Activated CD4-positive, alpha-beta T cell treated with anti-CD3 and anti-CD28 coated beads, Interleukin-2, amount 50 U/mL, for 24 hours (primary cell): ENCODE measurements at regions not wholly inside any gene's neighbourhood (a gene's known extent, or its start where the extent isn't known, plus 50 kb on each side); places are given as distances from the start of the nearest gene placed in this dataset.

ENCODE experiments used
- DNase-seq, 2 donors: peaks; one replicate each; pipeline ENCODE4 v3.0.0-alpha.2; 2020; ENCODE audit warnings: low read depth in 1 of 2, low spot score in 1 of 2

DNA sequence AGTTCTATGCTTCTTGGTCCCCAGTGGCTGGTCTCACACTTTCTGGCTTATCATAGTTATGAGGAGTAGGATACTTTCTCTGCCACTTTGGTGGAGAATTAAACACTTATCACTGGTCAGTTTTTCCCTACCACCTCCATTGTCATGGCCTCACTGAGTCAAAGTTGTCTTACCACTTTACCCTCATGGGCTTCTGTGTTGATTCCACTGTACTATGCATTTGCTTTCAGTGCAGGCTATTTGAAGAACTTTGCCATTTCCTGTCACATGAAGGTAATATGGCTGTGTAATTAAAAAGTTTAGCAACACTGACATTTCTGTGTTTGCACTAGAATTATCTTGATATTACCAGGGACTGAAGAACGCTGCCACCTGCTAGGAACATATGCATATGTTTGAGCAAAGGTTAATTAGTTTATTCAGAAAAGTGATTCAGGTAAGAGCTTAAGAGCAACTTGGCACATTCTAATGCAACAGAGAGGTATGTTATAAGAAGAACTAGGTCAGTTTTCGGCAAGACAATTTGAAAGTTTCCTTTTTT, 377.3 kb downstream of the PDCD6IP start:
- no peak for DNase-seq

DNA sequence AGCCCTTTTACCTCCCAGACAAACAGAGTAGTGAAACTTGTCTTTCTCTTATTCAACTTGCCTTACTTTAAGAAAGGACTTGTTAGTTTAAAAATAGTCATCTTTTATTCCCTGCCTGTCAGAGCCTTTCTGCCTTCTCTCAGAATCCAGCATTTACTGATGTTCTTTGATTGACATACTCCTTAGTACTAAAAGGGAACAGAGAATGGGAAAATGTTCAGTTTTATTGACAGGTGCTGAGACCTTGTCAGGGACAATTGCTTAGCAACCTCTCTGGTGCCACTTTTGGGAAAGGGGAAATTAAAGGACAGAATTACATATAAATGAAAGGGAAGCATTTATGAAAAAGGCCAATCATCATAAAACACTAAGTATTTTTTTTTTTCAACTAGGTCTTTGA, 378.3 kb downstream of the PDCD6IP start:
- no peak for DNase-seq

GRCh38 chr3:34178415-34178814, 380.0 kb downstream of the PDCD6IP start:
- no peak for DNase-seq

DNA sequence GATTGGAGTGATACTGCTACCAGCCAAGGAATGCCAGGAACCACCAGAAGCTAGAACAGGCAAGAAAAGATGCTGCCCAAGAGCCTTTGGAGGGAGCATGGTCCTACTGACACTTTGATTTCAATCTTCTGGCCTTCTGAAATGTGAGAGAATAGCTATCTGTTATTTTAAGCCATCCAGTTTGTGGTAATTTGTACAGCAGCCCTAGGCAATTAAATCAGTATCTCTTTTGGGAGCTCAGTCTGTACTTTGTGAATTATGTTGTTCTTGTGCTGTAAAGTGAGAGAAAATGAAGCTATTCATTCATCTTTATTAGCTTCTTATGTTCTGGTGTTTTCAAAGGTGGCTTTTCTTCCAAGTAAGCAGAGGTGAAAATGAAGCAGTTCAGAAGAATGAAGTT, 381.3 kb downstream of the PDCD6IP start:
- DNase-seq: no peak

DNA sequence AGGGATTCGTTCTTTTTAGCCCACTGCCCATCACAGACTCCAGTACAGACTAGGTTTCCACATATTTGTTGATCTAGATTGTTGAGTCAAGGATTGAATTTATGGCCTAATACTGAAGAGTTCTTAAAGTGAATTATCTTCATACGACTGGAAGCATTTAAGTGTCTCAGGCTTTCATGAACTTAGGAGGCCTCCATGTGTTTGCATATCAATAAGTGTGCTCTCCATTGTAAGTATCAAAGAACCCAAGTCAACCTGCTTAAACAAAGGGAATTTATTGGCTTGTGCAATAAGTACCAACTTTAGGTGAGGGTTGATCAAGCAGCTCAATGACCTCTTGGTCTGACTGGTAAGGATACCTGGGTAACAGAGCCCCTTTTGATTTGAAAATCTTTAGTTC, 382.1 kb downstream of the PDCD6IP start:
- DNase-seq: no peak

- no peak for DNase-seq
Measured at GRCh38 chr3:34183114-34183513, 384.7 kb downstream of the PDCD6IP start.

DNA sequence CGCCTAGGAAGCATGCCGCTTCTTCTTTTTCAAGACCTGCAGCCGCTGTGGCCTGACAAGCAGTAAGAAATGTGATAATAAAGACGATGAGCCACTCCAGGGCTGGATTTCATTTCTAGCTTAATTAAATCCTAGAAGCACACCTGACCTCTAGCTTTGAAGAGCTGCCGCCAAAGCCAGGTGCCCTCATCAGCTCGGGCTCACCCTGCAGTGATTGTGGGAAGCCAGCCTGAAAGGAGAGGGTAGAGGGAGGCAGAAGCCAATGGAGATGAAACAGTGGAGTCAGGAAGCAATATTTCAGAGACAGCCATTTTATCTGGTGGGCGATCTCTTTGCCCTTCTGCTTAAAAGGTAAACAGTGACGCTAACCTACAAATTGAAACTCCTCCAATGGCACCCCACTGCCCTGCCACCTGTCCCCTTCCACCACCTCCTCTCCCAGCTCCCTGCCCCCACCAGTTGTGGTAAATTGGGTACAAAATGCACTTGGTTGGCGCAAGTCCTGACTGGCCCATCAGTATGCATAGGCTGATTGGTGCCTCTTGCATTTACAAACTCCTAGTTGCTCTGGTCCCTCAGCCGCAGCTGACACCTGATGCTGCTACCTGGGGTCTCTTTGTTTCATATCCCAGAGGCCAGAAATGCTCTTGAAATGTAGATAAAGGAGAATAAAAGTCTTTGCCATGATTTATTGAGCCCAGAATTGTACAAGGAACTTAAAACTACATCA, 385.3 kb downstream of the PDCD6IP start:
- DNase-seq: no peak

DNA sequence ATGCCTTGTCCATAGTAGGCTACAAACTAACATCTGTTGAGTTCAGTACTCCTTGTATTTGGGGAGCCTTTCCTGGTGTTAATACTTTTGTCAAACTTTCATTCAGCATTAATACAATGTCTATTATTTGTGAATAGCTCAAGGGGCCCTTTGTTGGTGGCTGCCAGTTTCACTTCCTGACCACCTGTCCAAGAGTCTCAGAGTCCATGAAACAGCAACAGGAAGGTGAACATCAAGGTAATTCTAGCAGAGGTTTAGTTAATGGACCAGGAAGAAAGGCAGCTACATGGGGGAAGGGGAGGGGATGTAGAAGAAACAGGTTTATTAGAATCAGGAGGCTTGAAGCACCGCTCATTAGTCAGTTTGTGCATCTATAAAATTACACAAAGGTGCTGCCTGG, 386.9 kb downstream of the PDCD6IP start:
- no peak for DNase-seq

- DNase-seq: no peak
Measured at GRCh38 chr3:34189133-34189532, 390.7 kb downstream of the PDCD6IP start.

DNA sequence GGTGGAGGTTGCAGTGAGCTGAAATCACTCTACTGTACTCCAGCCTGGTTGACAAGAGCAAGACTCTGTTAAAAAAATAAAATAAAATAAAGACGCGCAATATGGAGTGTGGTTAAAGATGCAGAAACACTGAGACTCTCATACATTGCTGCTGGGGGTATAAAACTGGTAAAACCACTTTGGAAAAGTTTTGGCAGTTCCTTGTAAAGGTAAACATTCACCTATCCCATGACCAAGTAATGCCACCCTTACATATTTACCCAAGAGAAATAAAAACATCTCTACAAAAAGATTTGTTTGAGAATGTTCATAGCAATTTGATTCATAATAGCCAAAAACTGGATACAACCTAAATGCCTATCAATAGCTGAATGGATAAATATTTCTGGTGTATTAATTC, 398.5 kb downstream of the PDCD6IP start:
- DNase-seq: no peak

GRCh38 chr3:34198309-34198708, 399.9 kb downstream of the PDCD6IP start:
- DNase-seq: no peak

DNA sequence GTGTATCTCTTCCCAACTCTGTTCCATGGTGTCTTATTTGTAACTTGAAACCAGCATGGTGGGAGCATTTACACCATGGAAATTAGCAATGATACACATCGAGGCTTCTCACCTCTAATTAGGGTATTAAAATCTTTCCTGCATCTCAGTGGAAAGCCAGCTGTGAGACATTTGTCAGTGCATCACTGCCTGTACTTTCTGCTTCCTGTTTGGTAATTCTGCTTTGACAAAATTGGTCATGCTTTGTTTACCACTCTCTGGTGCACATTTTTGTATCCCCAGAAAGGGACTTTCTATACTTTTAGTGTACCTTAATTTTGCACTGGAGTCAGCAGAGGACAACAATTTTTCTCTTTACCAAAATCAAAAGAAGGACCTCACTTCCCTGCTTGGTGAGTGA, 402.1 kb downstream of the PDCD6IP start:
- no peak for DNase-seq

- no peak for DNase-seq
Measured at GRCh38 chr3:34202975-34203374, 404.5 kb downstream of the PDCD6IP start.

DNA sequence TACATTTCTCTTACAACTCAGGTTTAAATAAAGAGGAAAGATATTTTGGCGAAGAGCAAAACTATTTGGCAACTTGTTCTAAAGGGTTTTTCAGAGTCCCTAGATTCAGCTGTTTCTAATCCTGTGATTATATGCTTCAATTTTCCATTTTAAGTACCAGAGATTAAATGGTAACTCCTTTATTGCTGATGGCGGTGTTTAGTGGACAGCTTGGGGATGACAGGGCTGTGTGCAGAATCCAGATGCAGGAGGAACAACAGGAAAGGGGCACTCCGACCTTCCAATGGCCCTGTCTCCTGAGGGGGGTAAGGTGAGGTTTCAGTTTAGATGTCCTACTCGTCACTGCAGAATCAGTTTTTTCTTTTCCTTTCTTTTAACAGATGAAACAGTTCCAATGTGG, 405.0 kb downstream of the PDCD6IP start:
- DNase-seq: no peak

DNA sequence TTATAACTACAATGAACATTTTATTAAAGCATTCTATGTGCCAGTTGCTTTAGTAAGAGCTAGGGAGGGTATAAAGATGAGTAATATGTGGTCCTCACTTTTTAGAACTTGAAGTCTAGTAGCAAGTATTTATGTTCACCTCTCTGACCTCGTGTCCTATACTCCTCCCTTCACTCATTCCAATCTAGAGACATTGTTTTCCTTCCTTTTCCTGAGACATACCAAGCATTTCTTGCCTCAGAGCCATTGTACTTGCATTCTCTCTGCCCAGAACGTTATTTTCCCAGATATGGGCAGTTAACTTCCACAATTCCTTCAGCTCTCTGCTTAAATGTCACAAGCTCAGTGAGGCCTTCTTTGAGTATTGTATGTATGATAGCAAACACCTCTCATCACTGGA, 408.6 kb downstream of the PDCD6IP start:
- DNase-seq: no peak

- no peak for DNase-seq
Measured at GRCh38 chr3:34207806-34208205, 409.4 kb downstream of the PDCD6IP start.

DNA sequence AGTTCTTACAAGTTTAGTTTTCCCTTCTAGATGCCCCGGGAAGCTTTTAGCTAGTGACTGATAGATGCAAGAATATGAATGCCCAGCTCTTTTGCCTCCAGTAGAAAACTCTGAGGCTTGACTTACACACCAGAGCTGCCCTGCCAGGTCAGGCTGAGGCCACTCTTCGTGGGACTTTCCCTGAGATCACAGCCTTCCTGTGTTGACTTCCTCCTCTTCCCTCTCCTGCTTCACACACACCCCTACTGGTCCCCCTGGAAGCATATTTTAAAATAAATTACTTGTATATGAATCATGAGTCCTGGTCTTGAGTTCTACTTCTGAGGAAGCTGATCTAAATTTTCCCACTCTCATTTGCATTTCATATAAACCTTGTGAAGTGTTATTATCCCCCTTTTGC, 413.7 kb downstream of the PDCD6IP start:
- no peak for DNase-seq

DNA sequence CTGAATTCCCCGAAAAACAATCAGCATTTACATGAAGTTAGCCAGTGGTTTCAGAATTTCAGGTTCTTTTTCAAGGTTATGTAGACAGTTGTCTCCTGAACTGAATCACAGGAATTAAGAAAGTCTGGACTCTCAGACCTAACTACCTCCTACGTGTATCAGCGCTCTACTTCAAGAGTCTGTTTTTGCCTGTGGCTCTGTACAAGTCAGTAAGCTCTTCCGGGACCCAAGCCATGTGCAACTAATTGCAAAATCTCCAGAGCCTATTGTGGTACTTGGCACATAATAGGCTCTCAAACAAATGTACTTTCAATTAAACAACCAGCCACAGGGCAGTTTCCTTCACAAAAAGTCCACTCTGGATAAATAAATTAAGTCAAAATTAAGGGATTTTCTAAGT, 414.2 kb downstream of the PDCD6IP start:
- no peak for DNase-seq

DNA sequence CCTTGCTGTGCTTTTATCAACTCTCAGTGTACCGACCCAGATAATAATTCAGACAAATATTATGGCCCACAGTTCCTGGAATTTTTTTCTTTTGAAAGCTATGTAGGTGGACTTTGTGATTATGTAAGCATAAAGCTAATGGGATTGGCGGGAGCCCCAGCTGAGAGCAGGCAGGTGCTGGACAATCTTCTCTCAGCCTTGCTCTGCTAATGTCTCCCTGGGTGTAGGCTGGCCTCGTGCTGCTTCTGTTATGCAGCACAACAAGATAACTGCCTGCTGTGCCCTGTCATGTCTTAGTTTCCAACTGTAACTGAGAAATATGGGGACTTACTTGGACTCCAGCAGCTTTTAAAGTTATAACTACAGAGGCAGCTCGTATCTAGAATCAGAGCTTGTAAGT, 415.0 kb downstream of the PDCD6IP start:
- no peak for DNase-seq

- DNase-seq: no peak
Measured at GRCh38 chr3:34216711-34217335, 418.4 kb downstream of the PDCD6IP start.

- no peak for DNase-seq
Measured at GRCh38 chr3:34218706-34219385, 420.4 kb downstream of the PDCD6IP start.

GRCh38 chr3:34219556-34219955, 421.1 kb downstream of the PDCD6IP start:
- DNase-seq: no peak
